ENCODE measurements at regions not wholly inside any gene's neighbourhood (a gene's known extent, or its start where the extent isn't known, plus 50 kb on each side); places are given as distances from the start of the nearest gene placed in this dataset.

- no peaks in the 10 kb centered on the region for H3K36me3 ChIP-seq
- H3K4me3 ChIP-seq, result no peak overlapping the region
- H3K27me3 ChIP-seq, result no peaks in the 10 kb centered on the region
- H3K27ac ChIP-seq (replicated peaks in 1 of 4), result no peak overlapping the region
- WGBS, result 78% methylated on average over 7 of the region's 7 CpGs
- TF ChIP-seq EP300 (IDR thresholded peaks at IDR 0.05), result no peak
- TF ChIP-seq POLR2AphosphoS5 (IDR thresholded peaks at IDR 0.05), result no peak
- TF ChIP-seq CTCF (IDR thresholded peaks at IDR 0.05), result no peak
- no peak for TF ChIP-seq POLR2A (IDR thresholded peaks at IDR 0.05; ENCODE audit: low read depth)
- DNase-seq (ENCODE audit: extremely low spot score), result no peak
- H3K9me3 ChIP-seq, result no peaks in the 10 kb centered on the region
- no peaks in the 10 kb centered on the region for H3K4me1 ChIP-seq
- intact Hi-C loops (cut with DNase I), result no loop called here
These were observed 489.7 kb downstream of the CNTN3 start for GRCh38 chr3:74124782-74125181.

DNA sequence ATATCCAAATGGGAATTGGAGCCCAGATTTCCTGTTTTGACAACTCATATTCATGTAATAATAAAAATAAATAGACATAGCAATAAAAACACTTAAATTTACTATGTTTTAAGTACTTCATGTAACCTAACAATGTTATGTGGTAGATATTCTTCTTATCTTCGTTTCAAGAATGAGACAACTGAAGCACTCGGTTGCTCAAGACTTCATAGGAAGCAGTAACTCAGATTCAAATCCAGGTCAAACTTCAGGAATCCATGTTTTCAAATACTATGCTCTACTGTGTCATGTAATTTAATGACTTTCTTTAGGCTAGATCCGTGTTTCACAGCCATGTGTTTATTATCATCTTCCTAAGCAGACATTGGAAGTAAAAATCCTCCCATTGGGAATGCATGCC lies 492.2 kb downstream of the CNTN3 start:
- H3K9me3 ChIP-seq, result no peaks in the 10 kb centered on the region
- 48% methylated on average over 3 of the region's 3 CpGs for WGBS
- H3K27ac ChIP-seq (replicated peaks in 1 of 4), result no peak overlapping the region
- no peak for DNase-seq (ENCODE audit: extremely low spot score)
- TF ChIP-seq CTCF (IDR thresholded peaks at IDR 0.05) (no peak), POLR2A (IDR thresholded peaks at IDR 0.05; ENCODE audit: low read depth) (no peak), POLR2AphosphoS5 (IDR thresholded peaks at IDR 0.05) (no peak), EP300 (IDR thresholded peaks at IDR 0.05) (no peak)
- no peaks in the 10 kb centered on the region for H3K36me3 ChIP-seq
- H3K4me3 ChIP-seq, result no peak overlapping the region
- no peaks in the 10 kb centered on the region for H3K27me3 ChIP-seq
- intact Hi-C loops (cut with DNase I), result no loop called here
- H3K4me1 ChIP-seq, result no peaks in the 10 kb centered on the region

DNA sequence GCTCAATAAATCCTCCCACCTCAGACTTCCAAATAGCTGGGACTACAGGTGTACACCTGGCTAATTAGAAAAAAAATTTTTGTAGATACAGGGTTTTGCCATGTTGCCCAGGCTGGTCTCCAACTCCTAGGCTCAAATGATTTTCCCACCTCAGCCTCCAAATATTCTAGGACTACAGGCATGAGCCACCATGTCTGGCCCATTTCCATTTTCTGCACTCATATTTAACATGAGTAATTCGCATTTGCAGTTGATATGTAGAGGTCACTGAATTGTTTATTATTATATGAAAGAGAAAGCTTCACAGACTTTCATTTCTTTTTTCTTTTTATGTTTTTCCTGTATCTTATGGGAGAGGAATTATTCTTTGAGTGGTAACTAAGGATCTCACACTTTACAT lies 492.7 kb downstream of the CNTN3 start:
- 47% methylated on average over 1 of the region's 1 CpG for WGBS
- Histone ChIP-seq H3K9me3 (no peaks in the 10 kb centered on the region), H3K4me1 (no peaks in the 10 kb centered on the region), H3K27ac (replicated peaks in 1 of 4) (no peak overlapping the region), H3K36me3 (no peaks in the 10 kb centered on the region), H3K27me3 (no peaks in the 10 kb centered on the region), H3K4me3 (no peak overlapping the region)
- no peak for DNase-seq (ENCODE audit: extremely low spot score)
- intact Hi-C loops (cut with DNase I), result no loop called here
- no peak for TF ChIP-seq EP300 (IDR thresholded peaks at IDR 0.05)

- DNase-seq (ENCODE audit: extremely low spot score), result no peak
- TF ChIP-seq POLR2A (IDR thresholded peaks at IDR 0.05; ENCODE audit: low read depth), result no peak
- no peak for TF ChIP-seq EP300 (IDR thresholded peaks at IDR 0.05)
- no peak for TF ChIP-seq POLR2AphosphoS5 (IDR thresholded peaks at IDR 0.05)
- TF ChIP-seq CTCF (IDR thresholded peaks at IDR 0.05), result no peak
- Histone ChIP-seq H3K4me3 (no peak overlapping the region), H3K4me1 (no peaks in the 10 kb centered on the region), H3K27ac (replicated peaks in 1 of 4) (no peak overlapping the region), H3K36me3 (no peaks in the 10 kb centered on the region), H3K27me3 (no peaks in the 10 kb centered on the region), H3K9me3 (no peaks in the 10 kb centered on the region)
- WGBS, result 67% methylated on average over 1 of the region's 1 CpG
- intact Hi-C loops (cut with DNase I), result no loop called here
These were observed 494.5 kb upstream of the PDZRN3 start for GRCh38 chr3:74119221-74119620.

GRCh38 chr3:74115906-74116305 lies 491.2 kb upstream of the PDZRN3 start:
- intact Hi-C loops (cut with DNase I), result no loop called here
- WGBS, result 88% methylated on average over 3 of the region's 3 CpGs

More at GRCh38 chr3:74115906-74116305, 491.2 kb upstream of the PDZRN3 start:
- H3K36me3 ChIP-seq, result no peaks in the 10 kb centered on the region
- H3K9me3 ChIP-seq, result no peaks in the 10 kb centered on the region
- no peak for DNase-seq (ENCODE audit: extremely low spot score)
- TF ChIP-seq POLR2AphosphoS5 (IDR thresholded peaks at IDR 0.05), result no peak
- no peak for TF ChIP-seq CTCF (IDR thresholded peaks at IDR 0.05)
- TF ChIP-seq EP300 (IDR thresholded peaks at IDR 0.05), result no peak
- TF ChIP-seq POLR2A (IDR thresholded peaks at IDR 0.05; ENCODE audit: low read depth), result no peak
- no peak overlapping the region for H3K4me3 ChIP-seq
- no peak overlapping the region for H3K27ac ChIP-seq (replicated peaks in 1 of 4)
- no peaks in the 10 kb centered on the region for H3K27me3 ChIP-seq
- no peaks in the 10 kb centered on the region for H3K4me1 ChIP-seq
